ENCODE measurements at regions not wholly inside any gene's neighbourhood (a gene's known extent, or its start where the extent isn't known, plus 50 kb on each side); places are given as distances from the start of the nearest gene placed in this dataset.

DNA sequence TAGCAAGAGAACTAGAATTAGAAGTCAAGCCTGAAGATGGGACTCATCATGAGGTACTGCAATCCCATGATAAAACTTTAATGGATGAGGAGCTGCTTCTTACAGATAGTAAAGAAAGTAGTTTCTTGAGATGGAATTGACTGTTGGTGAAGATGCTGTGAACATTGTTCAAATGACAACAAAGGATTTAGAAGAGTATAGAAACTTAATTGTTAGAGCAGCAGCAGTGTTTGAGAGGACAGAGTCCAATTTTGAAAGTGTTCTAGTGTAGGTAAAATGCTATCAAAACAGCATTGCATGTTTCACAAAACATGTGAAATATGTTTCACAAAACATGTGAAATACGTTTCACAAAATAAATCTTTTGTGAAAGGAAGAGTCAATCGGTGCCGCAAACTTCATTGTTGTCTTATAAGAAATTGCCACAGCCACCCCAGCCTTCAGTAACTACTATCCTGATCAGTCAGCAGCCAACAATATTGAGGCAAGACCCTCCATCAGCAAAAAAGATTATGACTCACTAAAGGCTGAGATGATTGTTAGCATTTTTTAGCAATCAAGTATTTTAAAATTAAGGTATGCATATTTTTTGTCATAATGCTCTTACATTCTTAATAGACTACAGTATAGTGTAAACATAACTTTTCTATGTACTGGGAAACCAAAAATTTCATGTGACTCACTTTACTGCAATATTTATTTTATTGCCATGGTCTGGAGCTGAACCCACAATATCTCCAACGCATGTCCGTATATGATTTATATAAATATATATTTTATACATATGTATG lies 173.4 kb upstream of the BMP4 start:
- no peak for DNase-seq

DNA sequence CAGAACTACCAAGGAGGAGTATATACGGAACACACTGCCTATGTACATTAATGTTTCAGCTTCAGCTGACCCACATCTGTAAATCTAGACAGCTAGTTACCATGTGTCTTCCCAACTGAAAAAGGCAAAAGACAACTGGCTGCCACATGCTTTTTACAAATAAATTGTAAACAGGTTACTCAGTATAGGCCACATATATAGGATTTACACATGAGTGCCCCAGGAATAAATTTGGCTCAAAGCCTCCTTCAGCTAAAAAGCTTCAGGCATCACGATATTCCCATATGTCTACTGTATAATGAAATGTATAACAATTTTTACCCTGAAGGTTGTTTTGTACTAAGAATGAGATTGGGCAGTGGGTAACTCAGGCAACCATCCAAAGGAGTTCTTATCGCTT lies 175.9 kb upstream of the BMP4 start:
- no peak for DNase-seq

DNA sequence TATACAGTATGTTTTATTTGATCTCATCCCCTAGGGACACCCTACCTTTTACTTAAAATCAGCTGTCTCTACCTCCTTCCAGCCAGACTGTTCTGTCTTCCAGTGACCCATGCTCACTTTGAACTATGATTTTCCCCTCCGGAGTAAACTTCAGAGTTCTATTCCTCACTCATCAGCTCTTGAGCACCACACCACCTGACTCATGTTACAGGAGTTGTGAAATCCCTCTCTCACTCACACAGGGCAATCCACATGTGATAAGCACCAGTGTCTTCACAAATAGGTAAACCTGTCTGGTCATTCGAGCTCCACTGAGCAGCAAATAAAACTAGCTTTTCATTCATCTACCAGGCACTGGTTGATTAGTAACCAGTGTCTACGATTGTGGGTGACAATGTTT lies 177.3 kb upstream of the BMP4 start:
- no peak for DNase-seq

DNA sequence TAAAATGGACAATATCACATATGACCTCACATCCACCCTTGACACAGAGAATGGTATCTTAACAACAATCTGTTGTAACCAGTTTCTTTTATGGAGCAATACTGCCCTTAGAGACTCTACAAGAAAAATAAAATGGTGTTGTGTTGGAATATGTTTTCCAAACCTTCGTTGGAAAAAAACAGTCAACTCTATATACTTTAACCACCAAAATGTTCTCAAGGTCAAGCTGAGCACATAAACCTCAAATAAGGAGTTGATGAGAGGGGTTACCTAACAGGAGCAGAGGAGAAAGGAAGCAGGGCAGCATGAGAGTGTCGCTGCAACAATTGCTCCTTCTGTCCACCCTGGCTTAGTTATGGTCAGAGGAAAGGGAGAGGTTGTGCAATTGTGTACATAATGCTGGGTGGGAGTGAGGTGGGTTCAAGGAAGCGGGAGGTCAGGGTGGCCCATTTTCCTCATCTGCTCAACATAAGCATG lies 179.2 kb upstream of the BMP4 start:
- DNase-seq = no peak

DNA sequence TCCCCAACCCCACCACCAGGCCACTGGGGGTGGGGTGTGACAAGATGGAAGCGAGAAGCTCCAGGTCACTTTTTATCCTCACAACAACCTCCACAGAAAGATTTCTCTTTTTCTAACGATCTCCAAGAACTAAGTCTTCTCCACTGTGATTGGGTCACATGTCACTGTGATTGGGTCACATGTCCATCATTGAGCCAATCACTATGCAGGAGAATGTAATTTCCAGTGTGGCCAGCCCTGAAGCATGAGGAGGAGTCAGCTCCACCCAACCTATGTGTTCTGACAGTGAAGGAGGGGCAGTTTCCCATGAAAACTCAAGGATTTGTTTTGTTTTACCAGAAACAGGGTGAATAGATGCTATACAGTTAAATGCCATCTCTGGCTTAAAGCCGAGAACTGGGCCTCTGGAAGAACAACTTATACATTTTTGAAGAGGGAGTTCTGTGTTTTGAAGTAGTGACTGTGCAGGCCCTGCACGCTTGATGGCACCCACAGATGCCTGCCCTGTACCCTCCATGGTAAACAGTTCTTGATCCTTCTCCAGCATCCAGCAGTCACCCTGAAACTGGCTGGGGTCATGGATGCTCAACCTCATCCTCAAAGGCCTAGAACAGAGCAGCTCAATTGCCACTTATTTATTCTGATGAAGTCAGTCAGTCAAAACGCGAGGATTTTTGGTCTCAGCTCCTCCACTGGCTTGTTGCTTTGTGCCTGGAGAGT lies 180.4 kb upstream of the BMP4 start:
- DNase-seq = no peak

DNA sequence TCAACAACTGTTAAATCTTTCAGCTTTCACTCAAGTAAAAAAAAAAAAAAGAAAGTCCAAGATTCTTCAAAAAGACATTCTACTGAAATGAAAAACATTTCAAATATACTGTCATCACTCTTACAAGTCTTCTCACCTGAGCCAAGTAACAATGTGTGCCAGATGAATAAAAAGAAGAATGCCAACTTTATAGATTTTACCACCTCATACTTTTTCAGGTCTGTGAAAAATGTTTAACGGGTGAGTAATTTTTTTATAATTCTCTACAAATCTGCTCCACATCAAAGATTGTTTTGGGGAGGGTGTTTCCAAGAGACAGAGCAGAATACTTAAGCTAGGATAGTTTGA lies 181.0 kb upstream of the BMP4 start:
- DNase-seq = no peak

DNA sequence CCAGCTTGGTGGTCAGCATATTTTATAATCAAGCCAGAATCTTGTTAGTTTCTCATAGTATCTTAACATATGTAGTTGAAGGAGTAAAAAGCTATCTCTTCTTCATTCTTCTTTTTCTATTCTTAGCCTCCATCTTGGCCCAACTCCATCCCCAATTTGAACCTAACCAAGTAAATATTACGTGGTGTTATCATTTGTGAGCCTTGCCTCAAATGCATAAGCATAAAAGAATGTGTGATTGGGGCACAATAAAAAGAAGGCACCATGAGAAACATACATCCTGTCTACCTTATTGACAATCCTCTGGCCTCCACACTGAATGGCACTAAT lies 181.4 kb upstream of the BMP4 start:
- DNase-seq = no peak

DNA sequence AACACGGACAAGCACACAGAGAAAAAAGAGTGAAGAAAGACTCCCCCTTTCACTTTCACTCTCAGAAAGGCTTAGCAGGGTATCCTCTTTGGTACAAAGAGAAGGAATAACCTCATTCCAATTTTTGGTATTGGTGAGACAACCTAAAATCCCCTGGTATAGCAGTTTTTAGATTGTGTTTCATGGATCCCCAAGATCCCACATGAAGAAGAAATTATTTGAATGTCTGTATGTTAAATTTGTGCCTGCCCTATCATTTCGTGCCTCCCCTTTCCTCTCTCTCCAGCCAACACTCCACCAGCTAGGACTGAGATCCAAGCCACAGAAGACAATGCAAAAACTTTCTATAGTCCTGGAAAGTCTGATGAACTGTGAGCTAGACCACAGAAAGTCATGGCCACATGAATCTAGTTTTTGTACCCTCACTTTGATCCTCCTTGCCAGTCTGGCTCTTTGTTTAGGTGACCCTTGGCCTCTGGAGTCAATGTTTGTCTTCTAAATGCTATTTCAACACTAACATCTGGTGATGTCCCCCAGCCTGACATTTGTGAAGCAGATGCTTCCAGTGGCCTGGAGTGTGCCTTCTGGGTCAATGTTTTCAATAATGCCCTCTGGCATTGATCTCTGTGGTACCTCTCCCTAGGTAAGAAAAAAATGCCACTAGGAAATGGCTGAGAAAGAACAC lies 181.9 kb upstream of the BMP4 start:
- DNase-seq = no peak

DNA sequence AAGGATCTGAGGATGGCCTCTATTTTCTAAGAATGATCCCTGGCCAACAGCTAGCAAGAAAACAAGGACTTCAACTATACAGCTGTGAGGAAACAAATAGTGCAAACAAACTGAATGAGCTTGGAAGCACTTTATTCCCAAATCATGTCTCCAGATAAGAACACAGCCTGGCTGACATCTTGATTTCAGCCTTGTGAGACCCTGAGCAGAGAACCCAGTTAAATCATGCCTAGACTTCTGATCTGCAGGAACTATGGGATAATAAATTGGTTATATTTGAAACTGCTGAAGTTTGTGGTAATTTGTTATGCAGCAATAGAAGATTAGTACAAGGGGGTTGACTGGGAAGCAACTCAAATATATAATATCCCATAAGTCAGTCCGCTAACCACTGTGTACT lies 183.9 kb upstream of the BMP4 start:
- DNase-seq = peak; percentile 24

DNA sequence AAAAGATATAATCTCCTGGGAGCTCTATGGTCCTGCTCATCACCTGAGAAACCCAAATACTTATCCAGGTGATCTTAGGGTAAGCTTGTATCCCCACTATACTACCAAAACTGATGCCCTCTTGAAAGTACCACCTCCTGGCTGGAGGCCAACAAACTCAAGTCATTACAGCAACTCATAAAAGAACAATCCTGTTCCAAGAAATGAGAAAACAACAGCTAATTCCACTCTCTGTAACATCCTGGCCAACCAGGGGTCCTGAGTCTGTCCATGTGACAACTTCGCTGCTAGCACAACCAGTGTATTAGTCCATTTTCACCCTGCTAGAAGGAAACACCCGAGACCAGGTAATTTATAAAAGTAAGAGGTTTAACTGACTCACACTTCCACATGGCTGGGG lies 190.0 kb upstream of the BMP4 start:
- DNase-seq = no peak

DNA sequence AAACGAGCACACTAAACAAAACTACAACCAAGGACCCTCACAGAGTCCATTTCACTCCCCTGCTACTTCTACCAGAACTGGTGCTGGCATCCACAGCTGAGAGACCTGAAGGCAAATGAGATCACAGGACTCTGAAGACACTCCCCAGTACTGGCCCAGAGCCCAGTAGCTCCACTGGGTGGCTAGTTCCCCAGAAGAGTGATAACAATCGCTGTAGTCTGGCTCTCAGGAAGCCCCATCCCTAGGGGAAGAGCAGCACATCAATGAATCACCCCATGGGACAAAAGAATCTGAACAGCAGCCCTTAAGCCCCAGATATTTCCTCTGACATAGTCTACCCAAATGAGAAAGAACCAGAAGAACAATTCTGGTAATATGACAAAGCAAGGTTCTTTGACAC lies 190.7 kb upstream of the BMP4 start:
- no peak for DNase-seq

DNA sequence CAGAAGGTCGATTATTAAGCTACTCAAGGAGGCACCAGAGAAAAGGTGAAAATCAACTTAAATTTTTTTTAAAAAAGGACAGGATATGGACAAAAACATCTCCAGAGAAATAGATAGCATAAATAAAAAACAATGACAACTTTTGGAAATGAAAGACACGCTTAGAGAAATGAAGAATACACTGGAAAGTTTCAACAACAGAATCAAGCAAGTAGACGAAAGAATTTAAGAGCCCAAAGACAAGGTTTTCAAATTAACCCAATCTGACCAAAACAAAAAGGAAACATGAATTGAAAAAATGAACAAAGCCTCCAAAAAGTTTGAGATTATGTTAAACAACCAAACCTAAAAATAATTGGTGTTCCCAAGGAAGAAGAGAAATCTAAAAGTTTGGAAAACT lies 191.1 kb upstream of the BMP4 start:
- DNase-seq = no peak

DNA sequence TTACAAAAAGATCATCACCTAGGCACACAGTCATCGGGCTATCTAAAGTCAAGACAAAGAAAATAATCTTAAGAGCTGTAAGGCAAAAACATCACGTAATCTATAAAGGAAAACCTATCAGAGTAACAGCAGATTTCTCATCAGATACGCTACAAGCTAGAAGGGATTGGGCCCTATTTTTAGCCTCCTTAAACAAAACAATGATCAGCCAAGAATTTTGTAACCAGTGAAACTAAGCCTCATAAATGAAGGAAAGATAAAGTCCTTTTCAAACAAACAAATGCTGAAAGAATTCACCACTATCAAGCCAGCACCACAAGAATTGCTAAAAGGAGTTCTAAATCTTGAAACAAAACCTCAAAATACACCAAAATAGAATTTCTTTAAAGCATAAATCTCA lies 191.6 kb upstream of the BMP4 start:
- no peak for DNase-seq

DNA sequence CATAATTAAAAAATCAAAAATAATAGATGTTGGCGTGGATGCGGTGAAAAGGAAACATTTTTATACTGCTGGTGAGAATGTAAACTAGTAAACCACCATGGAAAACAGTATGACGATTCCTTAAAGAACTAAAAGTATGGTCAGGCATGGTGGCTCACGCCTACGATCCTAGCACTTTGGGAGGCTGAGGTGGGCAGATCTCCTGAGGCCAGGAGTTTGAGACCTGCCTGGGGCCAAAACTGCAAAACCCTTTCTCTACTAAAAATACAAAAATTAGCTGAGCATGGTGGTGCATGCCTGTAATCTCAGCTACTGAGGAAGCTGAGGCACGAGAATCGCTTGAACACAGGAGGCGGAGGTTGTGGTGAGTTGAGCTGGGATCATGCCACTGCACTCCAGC lies 195.7 kb upstream of the BMP4 start:
- no peak for DNase-seq

DNA sequence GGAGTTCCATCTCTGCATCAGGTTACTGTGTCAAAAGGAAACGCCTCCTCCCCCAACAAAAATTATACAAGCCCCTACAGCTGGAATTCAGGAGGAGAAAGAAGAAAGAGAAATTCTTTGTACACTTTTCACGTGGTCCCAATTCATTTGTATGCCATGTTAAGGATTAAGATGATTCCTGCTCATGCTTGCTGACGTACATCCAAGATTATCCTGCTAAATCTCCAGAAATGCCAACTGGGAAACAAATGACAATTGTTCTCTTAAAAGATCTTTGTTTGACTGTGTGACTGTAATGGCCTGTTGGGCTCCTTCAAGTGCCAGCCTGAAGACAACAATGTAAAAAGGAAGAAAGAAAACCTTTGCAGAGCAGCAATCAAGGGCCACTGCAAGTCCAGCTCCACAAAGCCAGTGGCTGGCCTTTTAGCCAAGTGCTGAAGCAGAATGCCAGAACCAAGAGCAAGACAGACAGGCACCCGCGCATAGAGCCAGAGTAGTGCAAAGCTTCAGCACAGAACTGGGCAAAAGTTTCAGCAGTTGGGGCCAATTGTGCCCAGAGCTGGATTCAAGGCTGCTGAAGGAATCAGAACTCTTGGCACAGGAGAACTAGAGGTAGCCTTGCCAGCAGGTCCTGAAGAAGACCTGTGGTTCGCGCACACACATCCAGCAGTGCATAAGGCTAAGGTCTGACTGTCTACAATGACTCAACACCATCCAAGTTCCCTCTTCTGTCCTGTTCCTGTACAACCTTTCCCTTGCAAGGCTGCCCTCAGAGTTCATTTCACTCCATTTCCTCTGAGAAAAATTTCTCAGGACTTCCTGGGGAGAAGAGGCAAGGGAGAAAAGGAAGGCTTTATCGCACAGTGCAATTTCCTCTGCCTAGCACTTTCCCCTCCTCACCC lies 209.7 kb upstream of the BMP4 start:
- no peak for DNase-seq

DNA sequence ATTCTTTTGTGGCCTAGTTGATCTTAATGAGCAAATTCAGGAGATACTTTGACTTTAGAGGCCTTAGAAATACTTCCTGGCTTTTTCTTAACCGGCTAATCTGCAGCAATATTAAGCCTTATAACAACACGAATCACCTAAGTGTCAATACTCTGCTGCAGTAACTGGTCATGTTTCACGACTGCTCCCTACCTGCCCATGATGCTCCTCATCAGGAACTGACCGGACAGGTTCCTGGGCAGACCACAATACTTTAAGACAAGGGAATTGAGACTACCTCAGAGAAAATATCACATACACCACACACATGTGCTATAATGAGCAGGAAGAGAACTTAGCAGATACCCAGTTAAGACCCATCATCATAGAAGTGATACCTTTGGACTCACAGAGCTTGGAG lies 211.9 kb upstream of the BMP4 start:
- no peak for DNase-seq

DNA sequence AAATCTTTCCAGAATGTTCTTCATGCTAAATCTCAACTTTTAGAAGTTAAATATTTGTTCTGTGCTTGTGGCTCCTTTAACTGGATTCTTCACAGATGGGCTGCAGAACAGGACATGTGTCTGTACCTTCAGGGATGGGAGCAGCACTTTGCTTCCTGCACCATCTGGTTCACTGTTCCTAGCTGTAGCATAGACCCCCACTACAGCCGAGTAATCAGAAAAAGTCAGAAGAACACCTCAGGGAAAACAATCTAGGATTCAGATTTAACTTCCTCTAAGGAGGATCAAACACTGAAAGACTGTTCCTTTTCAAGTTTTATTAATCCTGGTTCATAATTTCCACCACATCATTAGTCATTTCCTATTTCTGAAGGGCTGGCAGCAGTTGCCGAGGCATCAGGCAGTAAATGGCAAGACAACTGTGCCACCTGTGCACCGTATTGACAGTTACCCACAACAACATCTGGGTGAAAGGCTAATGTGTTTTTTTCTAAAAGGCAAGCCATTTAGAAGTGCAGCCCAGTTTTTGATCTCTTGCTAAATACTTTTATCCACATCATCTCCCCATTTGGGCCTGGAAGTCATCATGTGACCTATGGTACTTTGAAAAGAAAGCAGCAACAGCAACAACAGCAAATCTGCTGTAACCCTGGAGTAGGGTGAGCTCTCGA lies 212.8 kb upstream of the BMP4 start:
- DNase-seq = no peak

DNA sequence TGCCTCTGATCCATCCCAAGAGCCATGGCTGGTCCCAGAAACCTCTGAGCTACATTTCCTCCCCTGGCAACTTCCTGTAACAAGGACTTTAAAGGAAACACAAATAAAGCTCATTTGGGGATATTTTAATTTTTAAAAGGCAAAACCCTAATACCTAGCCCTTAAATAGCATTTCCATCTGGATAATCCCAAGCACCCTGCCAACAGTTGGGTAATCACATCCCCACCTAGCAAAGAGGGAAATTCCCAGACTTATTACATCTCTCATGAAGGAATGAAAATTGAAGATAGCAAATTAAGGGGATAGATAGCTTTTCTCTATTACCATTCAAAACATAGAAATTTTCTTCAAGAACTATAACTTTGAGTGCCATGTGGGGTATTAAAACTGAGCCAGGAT lies 213.7 kb upstream of the BMP4 start:
- no peak for DNase-seq

DNA sequence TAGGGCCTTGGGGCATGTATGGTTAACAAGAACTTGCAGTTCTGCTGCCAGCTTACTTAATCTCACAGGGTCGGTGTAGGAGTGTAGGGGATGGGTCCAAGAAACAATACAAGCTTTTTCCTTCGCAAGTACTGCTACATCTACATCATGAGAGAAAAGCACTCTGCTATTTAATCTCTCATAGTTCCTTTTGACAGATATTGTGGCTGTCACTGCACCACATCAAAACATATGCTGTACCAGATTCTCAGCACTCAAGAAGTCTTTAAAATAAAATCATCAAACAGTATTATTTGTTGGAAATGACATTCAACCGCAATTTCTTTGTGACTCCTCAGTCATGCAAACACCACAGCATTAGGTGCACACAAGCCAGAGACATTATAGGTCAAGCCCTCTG lies 215.5 kb upstream of the BMP4 start:
- DNase-seq = no peak

DNA sequence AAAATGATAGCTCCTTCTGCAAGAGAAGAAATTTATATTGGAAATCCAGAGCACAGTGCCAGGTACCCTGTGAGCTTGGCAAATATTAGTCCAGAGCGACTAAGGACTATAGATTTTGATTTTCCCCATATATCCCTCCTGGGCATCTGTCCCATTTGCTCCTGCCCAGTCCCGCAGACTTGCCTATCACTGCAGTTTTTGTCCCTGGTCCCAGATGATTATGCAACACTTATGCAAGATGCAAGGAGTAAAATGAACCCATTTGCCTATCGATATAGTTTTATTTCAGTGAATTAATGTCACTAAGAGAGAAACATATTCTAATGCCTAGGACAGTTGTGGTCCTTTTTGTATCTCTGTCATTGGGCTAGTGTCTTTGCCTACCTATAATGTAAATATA lies 215.9 kb upstream of the BMP4 start:
- no peak for DNase-seq

DNA sequence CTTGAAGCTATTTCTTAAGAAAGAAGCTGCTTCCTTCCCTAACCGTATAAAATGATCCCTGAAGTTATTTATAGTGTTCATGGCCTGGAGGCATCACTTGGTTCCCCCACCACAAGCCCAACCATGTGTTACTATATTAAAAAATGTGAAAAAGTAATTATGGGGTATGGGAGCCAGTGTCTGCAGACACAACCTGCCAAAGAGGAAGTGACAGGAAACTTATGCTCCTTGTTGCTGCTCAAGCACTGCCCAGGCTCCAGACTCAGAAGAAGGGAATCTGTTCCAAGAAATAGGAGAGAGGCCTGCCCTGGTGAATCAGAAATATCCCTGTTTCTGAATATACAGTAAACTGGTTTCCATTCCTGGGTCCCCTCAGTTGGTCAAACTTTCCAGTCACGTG lies 217.2 kb upstream of the BMP4 start:
- DNase-seq = peak; percentile 73

DNA sequence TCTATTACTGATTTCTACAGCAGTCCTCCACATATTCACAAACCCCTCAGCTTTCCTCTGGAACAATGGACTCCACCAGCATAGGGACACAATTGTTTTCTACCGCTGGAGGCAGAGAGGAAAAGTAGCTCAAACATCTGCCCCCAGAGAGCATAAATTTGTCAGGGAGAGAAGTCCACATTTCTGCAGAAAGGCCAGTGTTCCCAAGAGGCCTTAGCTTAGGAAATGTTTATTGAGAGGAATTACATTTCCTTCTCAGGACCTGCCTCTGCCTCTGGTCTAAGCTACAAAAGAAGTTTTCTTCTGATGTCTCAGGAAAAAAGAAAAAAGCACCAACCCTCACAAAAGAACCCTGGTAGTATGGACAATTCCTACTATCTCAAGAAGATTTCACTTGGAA lies 217.8 kb upstream of the BMP4 start:
- no peak for DNase-seq
